ENCODE measurements at regions not wholly inside any gene's neighbourhood (a gene's known extent, or its start where the extent isn't known, plus 50 kb on each side); places are given as distances from the start of the nearest gene placed in this dataset.

GRCh38 chr4:164538097-164538496 lies 215.8 kb upstream of the SMIM31 start:
- TF ChIP-seq ZNF219 (CRISPR knock-in tag; IDR thresholded peaks at IDR 0.05; ENCODE audit: borderline replicate concordance) (no peak), ZNF532 (CRISPR knock-in tag; IDR thresholded peaks at IDR 0.05; ENCODE audit: borderline replicate concordance) (no peak), ZNF396 (CRISPR knock-in tag; IDR thresholded peaks at IDR 0.05; ENCODE audit: borderline replicate concordance) (no peak), NR3C1 (CRISPR knock-in tag; conservative IDR thresholded peaks at IDR 0.05; ENCODE audit: low read depth) (no peak), JAZF1 (CRISPR knock-in tag; IDR thresholded peaks at IDR 0.05) (no peak), ARID4B (CRISPR knock-in tag; IDR thresholded peaks at IDR 0.05; ENCODE audit: borderline replicate concordance) (no peak), AFF4 (CRISPR knock-in tag; IDR thresholded peaks at IDR 0.05; ENCODE audit: borderline replicate concordance) (no peak), RELA (CRISPR knock-in tag; IDR thresholded peaks at IDR 0.05; ENCODE audit: borderline replicate concordance) (no peak), FOXJ3 (CRISPR knock-in tag; IDR thresholded peaks at IDR 0.05; ENCODE audit: borderline replicate concordance) (no peak), CREM (CRISPR knock-in tag; IDR thresholded peaks at IDR 0.05) (no peak)
- Mint-ChIP-seq H3K9me3 (peaks cover 35% of the 10 kb centered on the region), H3K27me3 (ENCODE audit: low read depth) (no peaks in the 10 kb centered on the region), H3K27ac (no peak overlapping the region), H3K36me3 (peaks cover 25% of the 10 kb centered on the region), H3K4me3 (no peak overlapping the region), H3K4me1 (peaks cover 22% of the 10 kb centered on the region)
- POLR2A ChIA-PET: no interaction called here
- CTCF ChIA-PET: no interaction called here
- no peak for DNase-seq (ENCODE audit: low spot score)
- ATAC-seq: no peak

GRCh38 chr4:164540987-164541386 lies 212.9 kb upstream of the SMIM31 start:
- Mint-ChIP-seq H3K36me3 (peaks cover 25% of the 10 kb centered on the region), H3K27me3 (ENCODE audit: low read depth) (no peaks in the 10 kb centered on the region), H3K4me3 (no peak overlapping the region), H3K4me1 (peaks cover 17% of the 10 kb centered on the region), H3K27ac (no peak overlapping the region), H3K9me3 (peaks cover 48% of the 10 kb centered on the region)
- ATAC-seq (no peak), DNase-seq (ENCODE audit: low spot score) (no peak)
- ChIA-PET CTCF (no interaction called here), POLR2A (no interaction called here)
- TF ChIP-seq AR (CRISPR knock-in tag; IDR thresholded peaks at IDR 0.05) (no peak), STAT6 (CRISPR knock-in tag; conservative IDR thresholded peaks at IDR 0.05; ENCODE audit: low read depth) (no peak), CTCF (IDR thresholded peaks at IDR 0.05) (no peak), SP1 (CRISPR knock-in tag; conservative IDR thresholded peaks at IDR 0.05) (no peak)

Measured in WTC11 (cell line).